Activated CD8-positive, alpha-beta T cell treated with anti-CD3 and anti-CD28 coated beads, Interleukin-2, amount 10 ng/mL, durations not matched to agents 7 days and 5 days (primary cell): ENCODE measurements at regions not wholly inside any gene's neighbourhood (a gene's known extent, or its start where the extent isn't known, plus 50 kb on each side); places are given as distances from the start of the nearest gene placed in this dataset.

Source experiments
- ATAC-seq: fragments of 150-1000 bp; cut with Tn5 transposase; one replicate; pipeline ENCODE4 v1.10.0; 2021; ENCODE audit warnings: moderate library complexity
- CTCF ChIA-PET: fragments of 350-600 bp; sonication (Branson Sonifier 250); formaldehyde crosslinking; loops from one replicate; lab custom pipeline; 2021; ENCODE audit warnings: antibody characterized with exemption; lab: Charles Lee
- POLR2A ChIA-PET: fragments of 350-600 bp; sonication (Branson Sonifier 250); formaldehyde crosslinking; loops from one replicate; lab custom pipeline; 2021; ENCODE audit warnings: antibody characterized with exemption; lab: Charles Lee
- DNase-seq: peaks from one replicate; pipeline ENCODE4 v3.0.0-alpha.2; 2020
- H3K27ac Mint-ChIP-seq: one replicate; pipeline ENCODE4 v1.8.0; 2021; ENCODE audit warnings: mild to moderate bottlenecking, mixed read lengths
- H3K27me3 Mint-ChIP-seq: one replicate; pipeline ENCODE4 v1.8.0; 2021; ENCODE audit warnings: low read depth, mixed read lengths
- H3K36me3 Mint-ChIP-seq: one replicate; pipeline ENCODE4 v1.8.0; 2021; ENCODE audit warnings: low read depth, mixed read lengths
- H3K4me1 Mint-ChIP-seq: one replicate; pipeline ENCODE4 v1.8.0; 2021; ENCODE audit warnings: low read depth, mixed read lengths
- H3K4me3 Mint-ChIP-seq: one replicate; pipeline ENCODE4 v1.8.0; 2021; ENCODE audit warnings: mild to moderate bottlenecking, mixed read lengths
- H3K9me3 Mint-ChIP-seq: one replicate; pipeline ENCODE4 v1.8.0; 2022; ENCODE audit warnings: mixed read lengths; ENCODE audit not compliant: insufficient read depth

- POLR2A ChIA-PET, result no interaction called here
- Mint-ChIP-seq H3K9me3 (no peaks in the 10 kb centered on the region), H3K27me3 (peaks cover 4% of the 10 kb centered on the region), H3K27ac (no peak overlapping the region), H3K36me3 (no peaks in the 10 kb centered on the region), H3K4me1 (no peaks in the 10 kb centered on the region), H3K4me3 (no peak overlapping the region)
- CTCF ChIA-PET, result interaction anchor here (0.7 to 1.2 kb wide), 4 partner anchors 473 to 1150 kb away, joined by 3 read pairs; no protein-coding TSS in a partner anchor
- no peak for ATAC-seq
- no peak for DNase-seq
Measured at GRCh38 chr3:70531838-70532489, 219.5 kb upstream of the MDFIC2 start.

- CTCF ChIA-PET, result interaction anchor here (0.7 to 1.0 kb wide), 4 partner anchors 29 to 1150 kb away, joined by 3 read pairs; no protein-coding TSS in a partner anchor
- no peaks in the 10 kb centered on the region for H3K9me3 Mint-ChIP-seq
- no peak for ATAC-seq
- POLR2A ChIA-PET, result no interaction called here
- no peak overlapping the region for H3K27ac Mint-ChIP-seq
- no peaks in the 10 kb centered on the region for H3K36me3 Mint-ChIP-seq
- H3K4me3 Mint-ChIP-seq, result no peak overlapping the region
- H3K4me1 Mint-ChIP-seq, result no peaks in the 10 kb centered on the region
- DNase-seq, result no peak
- H3K27me3 Mint-ChIP-seq, result peaks cover 2% of the 10 kb centered on the region
Measured at GRCh38 chr3:70531063-70531657, 218.7 kb upstream of the MDFIC2 start.

DNA sequence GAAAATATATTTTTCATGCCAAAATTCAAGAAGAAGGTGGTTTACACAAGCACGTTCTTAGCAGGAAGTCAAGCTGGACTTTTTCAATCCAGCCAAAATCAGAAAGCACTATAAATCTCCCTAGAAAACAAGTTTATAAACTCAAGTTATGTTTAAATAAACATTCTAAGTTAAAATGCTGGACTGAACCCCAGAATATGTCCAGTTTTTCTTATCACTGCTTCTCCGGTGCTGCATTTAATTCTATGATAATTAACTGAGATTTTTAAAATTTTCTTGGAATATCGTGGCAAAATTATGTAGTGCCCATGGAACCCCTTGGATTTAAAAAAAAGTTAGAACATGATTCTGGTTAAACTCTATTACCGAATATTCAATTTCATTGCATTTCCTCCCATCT is 218.2 kb upstream of the MDFIC2 start:
- ChIA-PET CTCF (no interaction called here), POLR2A (no interaction called here)
- H3K27ac Mint-ChIP-seq, result no peak overlapping the region
- no peaks in the 10 kb centered on the region for H3K36me3 Mint-ChIP-seq
- no peaks in the 10 kb centered on the region for H3K9me3 Mint-ChIP-seq
- no peaks in the 10 kb centered on the region for H3K4me1 Mint-ChIP-seq
- no peak for ATAC-seq
- no peak overlapping the region for H3K4me3 Mint-ChIP-seq
- DNase-seq, result no peak
- peaks cover 2% of the 10 kb centered on the region for H3K27me3 Mint-ChIP-seq

DNA sequence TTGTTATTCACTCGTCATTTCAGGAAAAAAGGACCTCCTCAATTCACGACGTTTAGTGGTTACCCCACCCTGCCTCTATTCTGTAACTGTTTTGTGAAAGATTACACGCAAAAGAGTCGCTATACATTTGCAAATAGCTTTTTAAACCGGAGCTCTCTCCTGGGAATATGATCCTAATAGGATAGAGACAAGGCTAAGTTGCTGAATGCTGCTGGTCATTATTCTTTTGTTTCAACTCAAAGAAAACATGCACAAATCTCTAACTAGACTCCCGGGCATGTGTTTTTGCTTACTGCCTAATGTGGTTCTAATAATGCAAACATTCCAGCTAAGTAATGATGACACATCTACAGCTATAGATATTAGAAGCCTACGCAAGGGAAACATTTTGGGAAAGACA is 214.6 kb upstream of the MDFIC2 start:
- Mint-ChIP-seq H3K9me3 (no peaks in the 10 kb centered on the region), H3K27ac (no peak overlapping the region), H3K27me3 (no peaks in the 10 kb centered on the region), H3K4me3 (no peak overlapping the region), H3K36me3 (no peaks in the 10 kb centered on the region), H3K4me1 (no peaks in the 10 kb centered on the region)
- CTCF ChIA-PET, result no interaction called here
- ATAC-seq (no peak), DNase-seq (no peak)
- POLR2A ChIA-PET, result no interaction called here

DNA sequence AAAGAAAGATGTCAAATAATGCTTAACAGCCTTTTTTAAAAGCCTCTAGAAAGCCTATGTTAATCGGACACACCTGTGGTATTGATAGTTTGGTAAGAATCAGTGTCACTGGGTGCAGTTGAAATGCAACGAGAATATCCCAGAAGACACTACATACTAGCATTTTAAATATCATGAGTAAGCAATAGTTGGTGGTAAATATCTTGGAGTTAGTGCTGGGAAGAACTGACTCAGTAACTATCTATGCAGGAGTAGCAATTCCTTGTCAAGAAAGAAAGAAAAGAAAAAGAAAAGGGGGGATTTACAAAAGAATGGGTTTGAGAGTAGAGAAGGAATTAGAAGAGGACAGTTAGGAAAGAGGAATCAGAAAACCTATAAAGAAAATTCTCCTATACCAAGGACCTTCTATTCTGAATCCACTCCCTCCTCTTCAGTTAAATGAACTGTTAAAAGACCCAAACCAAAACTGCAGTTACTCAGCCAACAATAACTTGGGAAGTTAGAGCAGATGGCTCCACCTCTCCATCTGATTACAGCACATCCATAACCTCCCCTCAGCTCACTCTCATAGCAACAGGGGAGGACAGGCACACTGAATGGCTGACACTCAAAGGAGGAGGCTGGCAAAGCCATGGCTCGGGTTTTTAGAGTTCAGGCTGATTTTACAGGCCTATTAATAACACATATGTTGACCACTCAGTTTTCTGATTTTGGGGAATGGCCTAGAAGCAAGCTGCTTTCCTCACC is 207.6 kb upstream of the MDFIC2 start:
- DNase-seq (no peak), ATAC-seq (no peak)
- Mint-ChIP-seq H3K27ac (no peak overlapping the region), H3K4me1 (no peaks in the 10 kb centered on the region), H3K36me3 (no peaks in the 10 kb centered on the region), H3K27me3 (peaks cover 3% of the 10 kb centered on the region), H3K4me3 (no peak overlapping the region), H3K9me3 (no peaks in the 10 kb centered on the region)
- POLR2A ChIA-PET, result no interaction called here
- CTCF ChIA-PET, result no interaction called here

DNA sequence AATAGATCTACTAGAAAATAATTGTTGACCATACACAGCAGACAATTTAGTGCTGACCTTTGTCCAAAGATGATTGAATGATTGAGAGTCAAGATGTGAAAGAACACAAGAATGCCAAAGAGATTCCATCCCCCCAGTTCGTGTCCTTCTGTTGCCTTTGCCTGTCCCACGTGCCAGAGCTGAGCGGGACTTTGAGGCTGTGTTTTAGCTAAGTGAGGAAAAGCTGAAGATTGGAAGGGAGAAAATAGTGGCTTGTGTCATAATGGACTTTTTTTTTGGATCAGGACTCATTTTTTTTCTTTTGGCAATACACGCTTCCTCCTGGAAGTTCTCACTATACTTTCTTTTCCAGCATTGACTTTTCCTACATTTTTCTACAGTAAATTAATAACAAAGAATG is 206.6 kb upstream of the MDFIC2 start:
- POLR2A ChIA-PET, result no interaction called here
- H3K4me1 Mint-ChIP-seq, result no peaks in the 10 kb centered on the region
- DNase-seq, result no peak
- CTCF ChIA-PET, result no interaction called here
- H3K9me3 Mint-ChIP-seq, result no peaks in the 10 kb centered on the region
- H3K36me3 Mint-ChIP-seq, result no peaks in the 10 kb centered on the region
- H3K4me3 Mint-ChIP-seq, result no peak overlapping the region
- peaks cover 3% of the 10 kb centered on the region for H3K27me3 Mint-ChIP-seq
- ATAC-seq, result no peak
- no peak overlapping the region for H3K27ac Mint-ChIP-seq

- H3K4me3 Mint-ChIP-seq, result no peak overlapping the region
- H3K27me3 Mint-ChIP-seq, result peaks cover 3% of the 10 kb centered on the region
- ATAC-seq, result no peak
- no peak for DNase-seq
- no peaks in the 10 kb centered on the region for H3K9me3 Mint-ChIP-seq
- H3K4me1 Mint-ChIP-seq, result no peaks in the 10 kb centered on the region
- CTCF ChIA-PET, result no interaction called here
- POLR2A ChIA-PET, result no interaction called here
- H3K36me3 Mint-ChIP-seq, result no peaks in the 10 kb centered on the region
- H3K27ac Mint-ChIP-seq, result no peak overlapping the region
Measured at GRCh38 chr3:70518356-70518755, 205.9 kb upstream of the MDFIC2 start.

- ChIA-PET POLR2A (no interaction called here), CTCF (no interaction called here)
- no peak for ATAC-seq
Measured at GRCh38 chr3:70517124-70517890, 204.9 kb upstream of the MDFIC2 start.

GRCh38 chr3:70516076-70516475 is 203.6 kb upstream of the MDFIC2 start:
- CTCF ChIA-PET, result no interaction called here
- H3K4me1 Mint-ChIP-seq, result no peaks in the 10 kb centered on the region
- POLR2A ChIA-PET, result no interaction called here
- DNase-seq (no peak), ATAC-seq (no peak)
- no peak overlapping the region for H3K4me3 Mint-ChIP-seq
- H3K9me3 Mint-ChIP-seq, result no peaks in the 10 kb centered on the region
- no peak overlapping the region for H3K27ac Mint-ChIP-seq
- H3K27me3 Mint-ChIP-seq, result peaks cover 3% of the 10 kb centered on the region
- no peaks in the 10 kb centered on the region for H3K36me3 Mint-ChIP-seq

More at GRCh38 chr3:70517124-70517890, 204.9 kb upstream of the MDFIC2 start:
- Mint-ChIP-seq H3K27me3 (peaks cover 3% of the 10 kb centered on the region), H3K27ac (no peak overlapping the region), H3K4me3 (no peak overlapping the region), H3K4me1 (no peaks in the 10 kb centered on the region), H3K36me3 (no peaks in the 10 kb centered on the region), H3K9me3 (no peaks in the 10 kb centered on the region)
- DNase-seq, result no peak

DNA sequence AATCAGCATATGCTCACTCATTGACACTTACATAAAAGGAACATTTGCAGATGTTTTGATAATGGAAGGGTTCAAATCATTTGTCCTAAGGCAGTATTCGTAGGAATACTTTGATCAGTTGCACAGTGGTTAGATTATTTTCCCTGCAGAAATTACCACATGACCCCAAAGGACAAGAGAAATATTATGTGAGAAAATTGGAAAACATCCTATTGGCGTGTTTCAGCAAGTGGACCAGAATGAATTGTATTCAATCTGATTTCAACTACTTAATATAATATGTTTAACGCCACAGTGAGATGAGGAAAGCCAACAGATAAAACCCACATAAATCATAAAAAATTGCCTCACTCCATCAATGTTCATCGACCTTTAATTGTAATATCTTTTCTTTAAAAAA is 195.0 kb upstream of the MDFIC2 start:
- DNase-seq, result no peak
- ChIA-PET POLR2A (no interaction called here), CTCF (no interaction called here)
- Mint-ChIP-seq H3K27ac (no peak overlapping the region), H3K27me3 (peaks cover 4% of the 10 kb centered on the region), H3K4me3 (no peak overlapping the region), H3K36me3 (no peaks in the 10 kb centered on the region), H3K9me3 (no peaks in the 10 kb centered on the region), H3K4me1 (no peaks in the 10 kb centered on the region)
- ATAC-seq, result no peak

GRCh38 chr3:70506775-70507174 is 194.3 kb upstream of the MDFIC2 start:
- Mint-ChIP-seq H3K4me1 (no peaks in the 10 kb centered on the region), H3K9me3 (no peaks in the 10 kb centered on the region), H3K27ac (no peak overlapping the region), H3K27me3 (peaks cover 4% of the 10 kb centered on the region), H3K4me3 (no peak overlapping the region), H3K36me3 (no peaks in the 10 kb centered on the region)
- CTCF ChIA-PET, result no interaction called here
- POLR2A ChIA-PET, result no interaction called here
- DNase-seq, result no peak
- no peak for ATAC-seq

GRCh38 chr3:70501561-70501960 is 189.1 kb upstream of the MDFIC2 start:
- ATAC-seq (no peak), DNase-seq (no peak)
- Mint-ChIP-seq H3K9me3 (no peaks in the 10 kb centered on the region), H3K27ac (no peak overlapping the region), H3K4me1 (no peaks in the 10 kb centered on the region), H3K4me3 (no peak overlapping the region), H3K36me3 (no peaks in the 10 kb centered on the region), H3K27me3 (peaks cover 2% of the 10 kb centered on the region)
- ChIA-PET POLR2A (no interaction called here), CTCF (no interaction called here)
